HL-60/S4 treated with phorbol 12-myristate 13-acetate at 8.2 ng/mL for 4 days and 3 days (cell line): ENCODE measurements at regions not wholly inside any gene's neighbourhood (a gene's known extent, or its start where the extent isn't known, plus 50 kb on each side); places are given as distances from the start of the nearest gene placed in this dataset.

Source experiments
- in situ Hi-C: fragments of 300-500 bp; cut with MboI; formaldehyde crosslinking; loops from 2 replicates; pipeline ENCODE4 v1.15.0; 2022; ENCODE audit warnings: low sequenced_read_pairs

- in situ Hi-C loops: no loop called here
Observed at GRCh38 chr5:40390281-40391149, 289.2 kb upstream of the PTGER4 start.

- in situ Hi-C loops: no loop called here
Observed at GRCh38 chr5:40389591-40389990, 290.1 kb upstream of the PTGER4 start.

- in situ Hi-C loops: no loop called here
Observed at GRCh38 chr5:40386289-40386688, 293.4 kb upstream of the PTGER4 start.

- in situ Hi-C loops: no loop called here
Observed at GRCh38 chr5:40385544-40385943, 294.2 kb upstream of the PTGER4 start.

DNA sequence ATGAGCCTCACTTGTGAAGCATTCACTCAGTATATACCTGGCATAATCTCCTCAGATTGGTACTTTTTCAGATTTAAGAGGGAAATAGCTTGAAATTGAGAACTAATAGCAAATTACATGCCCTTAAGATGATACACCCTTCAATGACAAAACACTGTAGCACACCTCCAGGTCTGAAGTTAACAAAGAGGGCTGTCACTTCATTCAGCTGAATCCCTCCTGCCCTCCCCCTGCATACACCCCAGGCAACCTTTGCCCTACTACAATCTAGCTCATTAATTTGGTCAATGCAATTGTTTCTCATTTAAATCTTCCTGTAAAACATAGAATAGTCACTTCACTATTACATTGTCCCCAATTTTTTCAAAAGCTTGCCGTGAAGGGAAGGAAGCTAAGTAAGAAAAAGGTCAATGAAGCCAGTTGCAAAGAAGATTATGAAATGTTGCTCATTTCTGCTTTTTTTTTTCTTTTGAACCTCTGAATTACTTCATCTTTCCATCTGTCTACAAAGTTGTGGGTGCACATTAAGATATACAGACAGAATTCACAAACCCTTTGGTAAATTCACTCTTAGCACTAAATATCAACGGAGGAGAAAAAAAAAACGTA, 294.8 kb upstream of the PTGER4 start:
- in situ Hi-C loops: no loop called here

DNA sequence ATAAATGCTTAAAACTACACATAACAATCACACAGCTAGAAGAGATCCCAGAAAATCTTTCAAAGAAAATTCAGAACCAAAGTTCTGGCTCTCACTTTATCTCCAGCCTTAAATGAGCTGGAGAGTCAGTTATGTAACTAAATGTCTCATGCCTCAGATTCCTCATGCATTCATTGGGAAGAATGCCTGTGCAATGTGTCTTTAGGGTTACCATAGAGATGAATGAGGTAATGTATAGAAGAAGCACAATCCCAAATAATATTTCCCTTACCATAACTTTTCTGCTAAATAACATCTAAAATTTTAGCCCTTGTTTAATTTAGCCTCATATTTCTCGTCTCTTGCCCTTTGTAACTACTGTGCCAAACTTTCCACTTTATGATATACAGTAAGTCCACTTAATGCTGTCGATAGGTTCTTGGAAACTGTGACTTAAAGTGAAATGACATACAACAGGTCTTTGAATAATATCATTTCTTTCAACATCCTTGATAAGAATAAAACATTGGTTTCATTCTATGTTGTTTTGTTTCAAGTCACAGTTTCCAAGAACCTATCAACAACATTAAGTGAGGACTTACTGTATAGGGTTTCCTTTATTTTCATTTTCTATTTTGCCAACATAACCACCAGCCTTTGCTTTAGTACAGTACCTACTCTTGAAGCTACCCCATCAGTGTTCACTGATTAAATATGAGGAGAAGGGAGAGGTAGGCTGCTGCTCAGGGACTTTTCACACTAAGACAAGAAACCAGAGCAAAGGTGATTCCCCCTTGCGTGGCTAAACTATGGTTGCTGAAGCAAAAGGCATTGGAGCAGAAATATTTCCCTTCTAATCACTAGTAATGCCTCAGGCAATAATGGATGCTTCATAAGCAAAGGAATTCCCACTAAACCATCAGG, 295.7 kb upstream of the PTGER4 start:
- in situ Hi-C loops: no loop called here

- in situ Hi-C loops: no loop called here
Observed at GRCh38 chr5:40381676-40382363, 297.9 kb upstream of the PTGER4 start.

- in situ Hi-C loops: no loop called here
Observed at GRCh38 chr5:40381016-40381415, 298.7 kb upstream of the PTGER4 start.

DNA sequence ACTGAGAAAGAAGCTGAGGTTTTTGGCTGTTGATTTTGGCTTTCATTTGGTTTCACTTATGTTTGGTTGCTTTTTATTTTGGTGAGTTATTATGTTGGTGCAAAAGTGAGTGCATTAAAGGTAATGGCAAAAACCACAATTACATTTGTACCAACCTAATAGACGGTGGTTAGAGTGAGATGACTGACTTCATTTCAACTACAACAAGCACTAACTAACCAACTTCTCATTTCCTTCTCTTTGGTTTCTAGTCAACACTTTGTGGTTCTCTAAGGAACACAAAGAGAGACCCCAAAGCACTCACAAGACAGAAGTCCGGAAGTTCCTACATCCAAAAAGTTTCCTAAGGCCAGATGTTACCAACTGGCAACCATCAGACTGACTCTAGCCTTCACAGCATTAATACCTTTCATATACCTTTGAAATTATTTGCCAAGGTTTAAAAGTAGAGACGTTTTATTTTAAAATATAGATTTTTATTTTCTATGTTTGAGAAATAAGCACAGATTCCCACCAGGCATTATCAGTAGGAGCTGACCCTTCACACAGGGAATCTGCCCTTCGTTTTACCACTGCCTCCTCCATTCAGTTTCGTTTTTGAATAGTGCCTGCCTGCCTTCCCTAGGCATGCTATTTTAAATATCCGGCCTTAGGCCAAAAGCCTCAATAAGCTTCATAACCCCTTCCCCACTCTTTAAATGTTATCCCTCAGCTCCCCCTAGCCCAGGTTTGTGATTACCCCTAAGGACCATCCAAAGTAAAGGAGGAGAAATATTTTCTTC, 301.1 kb upstream of the PTGER4 start:
- in situ Hi-C loops: no loop called here

- in situ Hi-C loops: no loop called here
Observed at GRCh38 chr5:40376566-40376965, 303.1 kb upstream of the PTGER4 start.

- in situ Hi-C loops: no loop called here
Observed at GRCh38 chr5:40374853-40375252, 304.9 kb upstream of the PTGER4 start.

GRCh38 chr5:40368200-40368599, 311.5 kb upstream of the PTGER4 start:
- in situ Hi-C loops: no loop called here

DNA sequence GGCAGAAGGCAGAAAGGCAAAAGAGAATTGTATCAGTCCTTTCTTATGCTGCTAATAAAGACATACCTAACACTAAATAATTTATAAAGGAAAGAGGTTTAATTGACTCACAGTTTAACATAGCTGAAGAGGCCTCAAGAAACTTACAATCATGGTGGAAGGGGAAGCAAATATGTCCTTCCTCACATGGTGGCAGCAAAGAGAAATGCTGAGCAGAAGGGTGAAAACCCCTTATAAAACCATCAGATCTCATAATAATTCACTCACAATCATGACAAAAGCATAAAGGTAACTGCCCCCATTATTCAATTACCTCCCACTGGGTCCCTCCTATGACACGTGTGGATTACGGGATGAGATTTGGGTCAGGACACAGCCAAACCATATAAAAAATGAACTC, 312.5 kb upstream of the PTGER4 start:
- in situ Hi-C loops: no loop called here

DNA sequence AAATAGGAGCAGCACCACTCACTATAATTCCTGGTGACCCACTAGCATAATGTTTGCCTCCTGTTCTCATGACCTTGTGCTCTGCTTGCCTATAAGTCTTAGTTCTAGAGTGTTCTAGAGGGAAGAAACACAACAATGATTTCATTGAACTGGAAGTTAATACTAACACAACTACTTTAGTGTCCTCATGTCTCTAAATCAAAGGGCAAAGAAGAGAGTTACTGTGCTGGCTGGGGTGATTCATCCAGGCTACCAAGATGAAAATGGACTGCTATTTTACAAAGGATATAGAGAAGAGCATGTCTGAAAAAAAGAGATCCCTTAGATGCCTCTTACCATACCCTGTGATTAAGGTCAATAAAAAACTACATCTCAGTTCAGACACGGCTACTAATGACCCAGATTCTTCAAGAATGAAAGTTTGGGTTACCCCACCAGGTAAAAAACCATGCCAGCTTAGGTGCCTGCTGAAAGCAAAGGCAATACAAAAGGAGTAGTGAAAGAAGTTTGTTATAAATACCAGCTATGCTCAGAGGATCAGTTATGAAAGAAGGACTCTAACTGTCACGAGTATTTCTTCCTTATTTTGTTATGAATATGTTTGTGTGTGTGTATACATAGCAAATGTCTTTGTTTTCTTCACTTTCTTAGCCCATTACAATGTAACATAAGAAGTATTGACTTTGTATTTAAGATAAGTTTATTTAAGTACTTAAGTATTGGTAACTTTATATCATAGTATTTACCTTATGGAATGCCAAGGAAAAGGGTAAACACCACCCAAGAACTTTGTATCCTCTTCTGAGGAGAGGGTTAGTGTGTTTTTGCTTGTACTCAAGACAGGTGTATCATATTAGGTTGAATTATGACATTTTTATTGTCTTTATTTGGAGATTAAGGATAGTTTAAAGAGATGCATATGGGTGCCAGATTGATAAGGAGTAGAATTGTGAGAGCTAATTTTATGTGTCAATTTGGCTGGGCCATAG, 314.1 kb upstream of the PTGER4 start:
- in situ Hi-C loops: no loop called here

DNA sequence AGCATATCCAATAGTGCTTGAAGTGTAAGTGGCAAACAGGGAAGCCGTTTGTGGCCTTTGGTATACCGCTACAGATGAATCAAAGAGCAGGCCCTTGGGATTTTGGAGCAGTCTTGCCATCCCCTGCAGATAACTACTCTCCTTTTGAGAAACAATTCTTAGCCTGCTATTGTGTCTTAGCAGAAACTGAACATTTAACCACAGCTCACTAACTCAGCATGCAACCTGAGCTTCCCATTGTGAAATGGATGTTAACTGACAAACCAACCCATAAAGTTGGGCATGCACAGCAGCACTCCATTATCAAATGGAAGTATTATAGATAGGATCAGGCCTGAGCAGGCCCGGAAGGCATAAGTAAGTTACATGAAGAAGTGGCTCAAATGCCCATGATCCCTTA, 315.3 kb upstream of the PTGER4 start:
- in situ Hi-C loops: no loop called here

DNA sequence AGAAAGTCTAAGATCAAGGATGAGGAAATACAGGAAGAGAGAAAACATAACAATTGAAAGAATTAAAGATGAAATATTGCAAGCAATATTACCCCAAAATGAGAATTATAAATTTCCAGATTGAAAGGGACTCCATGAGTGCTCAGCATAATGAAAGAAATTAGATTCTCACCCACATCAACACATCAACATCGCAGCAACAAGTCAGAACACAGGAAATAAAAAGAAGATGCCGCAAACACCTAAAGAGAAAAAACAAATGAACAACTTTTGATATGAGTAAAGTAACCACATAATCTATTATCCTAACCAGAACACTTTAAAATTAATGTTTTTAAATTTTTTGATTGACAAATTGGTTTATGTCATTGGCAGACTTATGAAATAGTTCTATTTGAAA, 318.3 kb upstream of the PTGER4 start:
- in situ Hi-C loops: no loop called here

- in situ Hi-C loops: no loop called here
Observed at GRCh38 chr5:40360685-40361084, 319.0 kb upstream of the PTGER4 start.

DNA sequence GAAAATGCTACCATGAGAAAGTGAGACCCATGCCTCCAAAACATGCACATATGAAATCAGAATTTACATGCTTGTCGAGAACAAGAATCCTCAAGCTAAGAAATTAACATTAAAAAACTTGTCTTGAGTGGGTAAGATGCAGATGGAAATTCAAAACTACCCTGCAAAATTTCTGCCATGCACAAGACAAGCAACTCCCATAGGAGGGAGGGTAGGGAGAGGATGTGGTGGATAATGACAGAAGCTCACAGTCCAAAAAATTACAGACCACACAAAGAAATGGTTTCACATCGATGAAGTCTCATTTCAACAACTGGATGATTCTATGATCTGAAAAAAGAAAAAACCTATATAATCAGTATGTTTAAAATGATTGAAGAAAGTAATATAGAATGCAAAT, 319.9 kb upstream of the PTGER4 start:
- in situ Hi-C loops: no loop called here

- in situ Hi-C loops: no loop called here
Observed at GRCh38 chr5:40359093-40359492, 320.6 kb upstream of the PTGER4 start.
